WTC11 (cell line): ENCODE measurements at regions not wholly inside any gene's neighbourhood (a gene's known extent, or its start where the extent isn't known, plus 50 kb on each side); places are given as distances from the start of the nearest gene placed in this dataset.

Experiments used
- ATAC-seq: fragments of 200-7000 bp; cut with Tn5 transposase; 2 replicates; pipeline ENCODE4 v1.10.0; 2021; ENCODE audit warnings: mild to moderate bottlenecking, moderate library complexity
- CTCF ChIA-PET: fragments of 300-600 bp; sonication (Branson Sonifier 250); formaldehyde crosslinking; loops from one replicate; lab custom pipeline; 2021; ENCODE audit warnings: antibody characterized with exemption; lab: Charles Lee
- POLR2A ChIA-PET: fragments of 350-600 bp; sonication (Branson Sonifier 250); formaldehyde crosslinking; loops from one replicate; lab custom pipeline; 2021; ENCODE audit warnings: antibody characterized with exemption; lab: Charles Lee
- DNase-seq: peaks from one replicate; pipeline ENCODE4 v3.0.0; 2021; ENCODE audit warnings: low spot score
- H3K27ac Mint-ChIP-seq: 2 replicates; pipeline ENCODE4 v1.8.0; 2021; ENCODE audit warnings: mixed read lengths
- H3K27me3 Mint-ChIP-seq: 2 replicates; pipeline ENCODE4 v1.8.0; 2021; ENCODE audit warnings: low read depth, mild to moderate bottlenecking, moderate library complexity, mixed read lengths
- H3K36me3 Mint-ChIP-seq: 2 replicates; pipeline ENCODE4 v1.8.0; 2021; ENCODE audit warnings: mixed read lengths
- H3K4me1 Mint-ChIP-seq: 2 replicates; pipeline ENCODE4 v1.8.0; 2022; ENCODE audit warnings: mixed read lengths
- H3K4me3 Mint-ChIP-seq: 2 replicates; pipeline ENCODE4 v1.8.0; 2021; ENCODE audit warnings: mild to moderate bottlenecking, moderate library complexity, mixed read lengths
- H3K9me3 Mint-ChIP-seq: 2 replicates; pipeline ENCODE4 v1.8.0; 2021; ENCODE audit warnings: mixed read lengths
- AR ChIP-seq: fragments of 250-450 bp; sonication (Bioruptor Pico); IDR thresholded peaks from 2 replicates; pipeline ENCODE4 v1.9.0; 2021; ENCODE audit warnings: mild to moderate bottlenecking
- CBFB ChIP-seq: sonication (generic); formaldehyde crosslinking; IDR thresholded peaks from 2 replicates; pipeline ENCODE4 v1.8.1; 2022; ENCODE audit warnings: mild to moderate bottlenecking, low read depth, missing genetic modification reagents
- EMX1 ChIP-seq: fragments of 250-450 bp; sonication (Bioruptor Pico); IDR thresholded peaks from 2 replicates; pipeline ENCODE4 v1.8.0; 2021; ENCODE audit warnings: mild to moderate bottlenecking
- HMGA2 ChIP-seq: fragments of 250-450 bp; sonication (Bioruptor Pico); IDR thresholded peaks from 2 replicates; pipeline ENCODE4 v1.4.0; 2021; ENCODE audit warnings: mild to moderate bottlenecking, moderate library complexity
- IRF1 ChIP-seq: sonication (generic); formaldehyde crosslinking; IDR thresholded peaks from 2 replicates; pipeline ENCODE4 v1.8.0; 2023; ENCODE audit warnings: missing genetic modification reagents
- KAT7 ChIP-seq: sonication (generic); formaldehyde crosslinking; IDR thresholded peaks from 2 replicates; pipeline ENCODE4 v1.8.1; 2023; ENCODE audit warnings: missing genetic modification reagents, mild to moderate bottlenecking, borderline replicate concordance
- MXD4 ChIP-seq: fragments of 250-450 bp; sonication (Bioruptor Pico); IDR thresholded peaks from 2 replicates; pipeline ENCODE4 v1.8.0; 2021; ENCODE audit warnings: mild to moderate bottlenecking, moderate library complexity, borderline replicate concordance
- NFYB ChIP-seq: sonication (generic); formaldehyde crosslinking; conservative IDR thresholded peaks from 2 replicates; pipeline ENCODE4 v1.8.0; 2022; ENCODE audit warnings: low read depth, missing genetic modification reagents
- SOX15 ChIP-seq: fragments of 250-450 bp; sonication (Bioruptor Pico); IDR thresholded peaks from 2 replicates; pipeline ENCODE4 v1.9.0; 2021; ENCODE audit warnings: mild to moderate bottlenecking
- ZNF232 ChIP-seq: sonication (generic); formaldehyde crosslinking; IDR thresholded peaks from 2 replicates; pipeline ENCODE4 v1.8.0; 2022; ENCODE audit warnings: mild to moderate bottlenecking, missing genetic modification reagents
- ZNF263 ChIP-seq: sonication (generic); formaldehyde crosslinking; IDR thresholded peaks from 2 replicates; pipeline ENCODE4 v1.8.1; 2022; ENCODE audit warnings: low read depth, mild to moderate bottlenecking, moderate library complexity, missing genetic modification reagents
- ZNF416 ChIP-seq: fragments of 250-450 bp; sonication (Bioruptor Pico); IDR thresholded peaks from 2 replicates; pipeline ENCODE4 v1.9.0; 2021; ENCODE audit warnings: mild to moderate bottlenecking, inconsistent platforms
- ZNF423 ChIP-seq: fragments of 250-450 bp; sonication (Bioruptor Pico); IDR thresholded peaks from 2 replicates; pipeline ENCODE4 v2.1.2; 2022; ENCODE audit warnings: mild to moderate bottlenecking, moderate library complexity
- ZNF425 ChIP-seq: fragments of 250-450 bp; sonication (Bioruptor Pico); conservative IDR thresholded peaks from 2 replicates; pipeline ENCODE4 v1.9.0; 2021; ENCODE audit warnings: mild to moderate bottlenecking
- ZNF532 ChIP-seq: fragments of 250-450 bp; sonication (Bioruptor Pico); IDR thresholded peaks from 2 replicates; pipeline ENCODE4 v1.9.0; 2021; ENCODE audit warnings: mild to moderate bottlenecking, borderline replicate concordance
- TF ChIP-seq, protein P1 (sequence below): sonication (generic); formaldehyde crosslinking; IDR thresholded peaks from 2 replicates; pipeline ENCODE4 v1.8.1; 2023; ENCODE audit warnings: mild to moderate bottlenecking, moderate library complexity, missing genetic modification reagents
- TF ChIP-seq, protein P2 (sequence below): sonication (generic); formaldehyde crosslinking; IDR thresholded peaks from 2 replicates; pipeline ENCODE4 v1.8.1; 2022; ENCODE audit warnings: mild to moderate bottlenecking, missing genetic modification reagents, moderate library complexity, borderline replicate concordance
- TF ChIP-seq, protein P3 (sequence below): sonication (generic); formaldehyde crosslinking; IDR thresholded peaks from 2 replicates; pipeline ENCODE4 v1.8.1; 2022; ENCODE audit warnings: mild to moderate bottlenecking, moderate library complexity, missing genetic modification reagents

DNA sequence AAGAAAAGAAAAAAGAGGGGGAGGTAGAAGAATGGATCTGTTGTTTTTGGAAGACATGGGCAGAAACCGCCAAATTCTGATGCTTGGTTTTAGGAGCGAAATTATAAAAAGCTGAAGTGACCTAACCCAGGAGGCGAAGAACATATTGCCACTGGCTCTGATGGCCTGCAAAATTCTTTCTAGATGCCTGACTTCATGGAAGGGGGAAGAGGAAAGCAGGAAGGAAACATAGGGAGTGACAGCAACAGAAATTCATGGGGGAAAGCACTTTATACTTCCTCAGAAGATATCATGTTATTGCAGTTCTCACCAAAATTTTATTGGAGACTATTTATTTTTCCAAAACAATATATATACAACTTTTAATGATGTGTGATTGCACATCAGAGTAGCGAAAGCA lies 213.5 kb downstream of the DLEU7 start:
- POLR2A ChIA-PET, result no interaction called here
- no peak for ATAC-seq
- no peak for TF ChIP-seq EMX1 (CRISPR knock-in tag)
- TF ChIP-seq ZNF232 (CRISPR knock-in tag), result no peak
- no peak for TF ChIP-seq ZNF416 (CRISPR knock-in tag)
- TF ChIP-seq CBFB (CRISPR knock-in tag), result no peak
- TF ChIP-seq SOX15 (CRISPR knock-in tag), result no peak
- TF ChIP-seq, protein P1, sequence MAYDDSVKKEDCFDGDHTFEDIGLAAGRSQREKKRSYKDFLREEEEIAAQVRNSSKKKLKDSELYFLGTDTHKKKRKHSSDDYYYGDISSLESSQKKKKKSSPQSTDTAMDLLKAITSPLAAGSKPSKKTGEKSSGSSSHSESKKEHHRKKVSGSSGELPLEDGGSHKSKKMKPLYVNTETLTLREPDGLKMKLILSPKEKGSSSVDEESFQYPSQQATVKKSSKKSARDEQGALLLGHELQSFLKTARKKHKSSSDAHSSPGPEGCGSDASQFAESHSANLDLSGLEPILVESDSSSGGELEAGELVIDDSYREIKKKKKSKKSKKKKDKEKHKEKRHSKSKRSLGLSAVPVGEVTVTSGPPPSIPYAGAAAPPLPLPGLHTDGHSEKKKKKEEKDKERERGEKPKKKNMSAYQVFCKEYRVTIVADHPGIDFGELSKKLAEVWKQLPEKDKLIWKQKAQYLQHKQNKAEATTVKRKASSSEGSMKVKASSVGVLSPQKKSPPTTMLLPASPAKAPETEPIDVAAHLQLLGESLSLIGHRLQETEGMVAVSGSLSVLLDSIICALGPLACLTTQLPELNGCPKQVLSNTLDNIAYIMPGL (CRISPR knock-in tag), result no peak
- no peak for TF ChIP-seq HMGA2 (CRISPR knock-in tag)
- TF ChIP-seq NFYB, result no peak
- TF ChIP-seq ZNF425, result no peak
- TF ChIP-seq, protein P2, sequence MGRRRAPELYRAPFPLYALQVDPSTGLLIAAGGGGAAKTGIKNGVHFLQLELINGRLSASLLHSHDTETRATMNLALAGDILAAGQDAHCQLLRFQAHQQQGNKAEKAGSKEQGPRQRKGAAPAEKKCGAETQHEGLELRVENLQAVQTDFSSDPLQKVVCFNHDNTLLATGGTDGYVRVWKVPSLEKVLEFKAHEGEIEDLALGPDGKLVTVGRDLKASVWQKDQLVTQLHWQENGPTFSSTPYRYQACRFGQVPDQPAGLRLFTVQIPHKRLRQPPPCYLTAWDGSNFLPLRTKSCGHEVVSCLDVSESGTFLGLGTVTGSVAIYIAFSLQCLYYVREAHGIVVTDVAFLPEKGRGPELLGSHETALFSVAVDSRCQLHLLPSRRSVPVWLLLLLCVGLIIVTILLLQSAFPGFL, result no peak
- TF ChIP-seq MXD4 (CRISPR knock-in tag), result no peak
- TF ChIP-seq KAT7, result no peak
- no peak for TF ChIP-seq ZNF532 (CRISPR knock-in tag)
- TF ChIP-seq ZNF423 (CRISPR knock-in tag), result no peak
- no peak for TF ChIP-seq ZNF263
- TF ChIP-seq, protein P3, sequence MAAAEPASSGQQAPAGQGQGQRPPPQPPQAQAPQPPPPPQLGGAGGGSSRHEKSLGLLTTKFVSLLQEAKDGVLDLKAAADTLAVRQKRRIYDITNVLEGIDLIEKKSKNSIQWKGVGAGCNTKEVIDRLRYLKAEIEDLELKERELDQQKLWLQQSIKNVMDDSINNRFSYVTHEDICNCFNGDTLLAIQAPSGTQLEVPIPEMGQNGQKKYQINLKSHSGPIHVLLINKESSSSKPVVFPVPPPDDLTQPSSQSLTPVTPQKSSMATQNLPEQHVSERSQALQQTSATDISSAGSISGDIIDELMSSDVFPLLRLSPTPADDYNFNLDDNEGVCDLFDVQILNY (CRISPR knock-in tag), result no peak
- TF ChIP-seq IRF1 (CRISPR knock-in tag), result no peak
- no peak for TF ChIP-seq AR (CRISPR knock-in tag)
- TF ChIP-seq, all 79 proteins: peak for 0
- Mint-ChIP-seq H3K27me3 (no peaks in the 10 kb centered on the region), H3K27ac (no peak overlapping the region), H3K9me3 (peaks cover 6% of the 10 kb centered on the region), H3K4me3 (no peak overlapping the region), H3K4me1 (no peaks in the 10 kb centered on the region), H3K36me3 (0 out of 2 replicates have a peak, but pooled peaks cover 4% of the 10 kb centered on the region)
- DNase-seq, result no peak
- CTCF ChIA-PET, result no interaction called here
